ENCODE measurements at regions not wholly inside any gene's neighbourhood (a gene's known extent, or its start where the extent isn't known, plus 50 kb on each side); places are given as distances from the start of the nearest gene placed in this dataset.

GRCh38 chr10:130739016-130739756 lies 572.3 kb downstream of the TCERG1L start:
- Histone ChIP-seq H3K4me3 (ENCODE audit: control insufficient read depth in 1 of 7, extremely low read depth in 1 of 7, insufficient read depth in 4 of 7, low read depth in 2 of 7, low read length in 6 of 7) (no peak overlapping the region), H3K36me3 (ENCODE audit: control insufficient read depth in 4 of 4, insufficient read depth in 4 of 4, low read length in 3 of 4) (no peaks in the 10 kb centered on the region), H3K27ac (ENCODE audit: insufficient read depth in 1 of 2, low read depth in 1 of 2, low read length in 2 of 2, poor library complexity in 1 of 2, severe bottlenecking in 2 of 2) (no peak overlapping the region), H3K4me1 (ENCODE audit: control extremely low read depth in 1 of 4, control insufficient read depth in 4 of 4, insufficient read depth in 4 of 4, low read length in 3 of 4) (no peaks in the 10 kb centered on the region), H3K27me3 (replicated peaks in 2 of 5; ENCODE audit: control insufficient read depth in 4 of 5, insufficient read depth in 5 of 5, low read length in 4 of 5) (peaks cover 0 to 8% (median 0%) of the 10 kb centered on the region in 5 experiments), H3K9me3 (ENCODE audit: control extremely low read depth in 1 of 5, control insufficient read depth in 4 of 5, insufficient read depth in 2 of 5, low read depth in 1 of 5, low read length in 4 of 5) (no peaks in the 10 kb centered on the region)
- no peak for DNase-seq
- ChIA-PET CTCF (no interaction called here), POLR2A (no interaction called here)
- WGBS (ENCODE audit: insufficient coverage): 96% methylated on average over 5 of the region's 6 CpGs

GRCh38 chr10:130739757-130740145 lies 571.8 kb downstream of the TCERG1L start:
- H3K36me3 ChIP-seq (ENCODE audit: control insufficient read depth in 4 of 4, insufficient read depth in 4 of 4, low read length in 3 of 4): no peaks in the 10 kb centered on the region
- H3K27me3 ChIP-seq (replicated peaks in 2 of 5; ENCODE audit: control insufficient read depth in 4 of 5, insufficient read depth in 5 of 5, low read length in 4 of 5): peaks cover 0 to 8% (median 0%) of the 10 kb centered on the region in 5 experiments
- no peak overlapping the region for H3K27ac ChIP-seq (ENCODE audit: insufficient read depth in 1 of 2, low read depth in 1 of 2, low read length in 2 of 2, poor library complexity in 1 of 2, severe bottlenecking in 2 of 2)
- H3K4me1 ChIP-seq (ENCODE audit: control extremely low read depth in 1 of 4, control insufficient read depth in 4 of 4, insufficient read depth in 4 of 4, low read length in 3 of 4): no peaks in the 10 kb centered on the region
- ChIA-PET CTCF (no interaction called here), POLR2A (no interaction called here)
- H3K9me3 ChIP-seq (ENCODE audit: control extremely low read depth in 1 of 5, control insufficient read depth in 4 of 5, insufficient read depth in 2 of 5, low read depth in 1 of 5, low read length in 4 of 5): no peaks in the 10 kb centered on the region
- no peak for DNase-seq
- no peak overlapping the region for H3K4me3 ChIP-seq (ENCODE audit: control insufficient read depth in 1 of 7, extremely low read depth in 1 of 7, insufficient read depth in 4 of 7, low read depth in 2 of 7, low read length in 6 of 7)
- WGBS (ENCODE audit: insufficient coverage): 85% methylated on average over 9 of the region's 9 CpGs

GRCh38 chr10:130740166-130740565 lies 571.4 kb downstream of the TCERG1L start:
- POLR2A ChIA-PET: no interaction called here
- WGBS (ENCODE audit: insufficient coverage): 89% methylated on average over 11 of the region's 11 CpGs
- no peak for DNase-seq
- no peaks in the 10 kb centered on the region for H3K4me1 ChIP-seq (ENCODE audit: control extremely low read depth in 1 of 4, control insufficient read depth in 4 of 4, insufficient read depth in 4 of 4, low read length in 3 of 4)
- no peaks in the 10 kb centered on the region for H3K36me3 ChIP-seq (ENCODE audit: control insufficient read depth in 4 of 4, insufficient read depth in 4 of 4, low read length in 3 of 4)
- H3K4me3 ChIP-seq (ENCODE audit: control insufficient read depth in 1 of 7, extremely low read depth in 1 of 7, insufficient read depth in 4 of 7, low read depth in 2 of 7, low read length in 6 of 7): no peak overlapping the region
- peaks cover 0 to 8% (median 0%) of the 10 kb centered on the region in 5 experiments for H3K27me3 ChIP-seq (replicated peaks in 2 of 5; ENCODE audit: control insufficient read depth in 4 of 5, insufficient read depth in 5 of 5, low read length in 4 of 5)
- CTCF ChIA-PET: no interaction called here
- H3K9me3 ChIP-seq (ENCODE audit: control extremely low read depth in 1 of 5, control insufficient read depth in 4 of 5, insufficient read depth in 2 of 5, low read depth in 1 of 5, low read length in 4 of 5): no peaks in the 10 kb centered on the region
- no peak overlapping the region for H3K27ac ChIP-seq (ENCODE audit: insufficient read depth in 1 of 2, low read depth in 1 of 2, low read length in 2 of 2, poor library complexity in 1 of 2, severe bottlenecking in 2 of 2)

GRCh38 chr10:130740915-130741750 lies 570.4 kb downstream of the TCERG1L start:
- ChIA-PET CTCF (no interaction called here), POLR2A (no interaction called here)
- DNase-seq: no peak
- no peak overlapping the region for H3K4me3 ChIP-seq (ENCODE audit: control insufficient read depth in 1 of 7, extremely low read depth in 1 of 7, insufficient read depth in 4 of 7, low read depth in 2 of 7, low read length in 6 of 7)
- no peaks in the 10 kb centered on the region for H3K36me3 ChIP-seq (ENCODE audit: control insufficient read depth in 4 of 4, insufficient read depth in 4 of 4, low read length in 3 of 4)
- no peaks in the 10 kb centered on the region for H3K4me1 ChIP-seq (ENCODE audit: control extremely low read depth in 1 of 4, control insufficient read depth in 4 of 4, insufficient read depth in 4 of 4, low read length in 3 of 4)
- no peaks in the 10 kb centered on the region for H3K9me3 ChIP-seq (ENCODE audit: control extremely low read depth in 1 of 5, control insufficient read depth in 4 of 5, insufficient read depth in 2 of 5, low read depth in 1 of 5, low read length in 4 of 5)
- no peak overlapping the region for H3K27ac ChIP-seq (ENCODE audit: insufficient read depth in 1 of 2, low read depth in 1 of 2, low read length in 2 of 2, poor library complexity in 1 of 2, severe bottlenecking in 2 of 2)
- WGBS (ENCODE audit: insufficient coverage): 86% methylated on average over 15 of the region's 20 CpGs
- H3K27me3 ChIP-seq (replicated peaks in 2 of 5; ENCODE audit: control insufficient read depth in 4 of 5, insufficient read depth in 5 of 5, low read length in 4 of 5): peaks cover 0 to 8% (median 0%) of the 10 kb centered on the region in 5 experiments

- ChIA-PET POLR2A (no interaction called here), CTCF (no interaction called here)
- WGBS (ENCODE audit: insufficient coverage): 92% methylated on average over 23 of the region's 23 CpGs
- H3K4me1 ChIP-seq (ENCODE audit: control extremely low read depth in 1 of 4, control insufficient read depth in 4 of 4, insufficient read depth in 4 of 4, low read length in 3 of 4): no peaks in the 10 kb centered on the region
- H3K27me3 ChIP-seq (replicated peaks in 2 of 5; ENCODE audit: control insufficient read depth in 4 of 5, insufficient read depth in 5 of 5, low read length in 4 of 5): peaks cover 0 to 11% (median 0%) of the 10 kb centered on the region in 5 experiments
- H3K4me3 ChIP-seq (ENCODE audit: control insufficient read depth in 1 of 7, extremely low read depth in 1 of 7, insufficient read depth in 4 of 7, low read depth in 2 of 7, low read length in 6 of 7): no peak overlapping the region
- no peak for DNase-seq
- no peaks in the 10 kb centered on the region for H3K9me3 ChIP-seq (ENCODE audit: control extremely low read depth in 1 of 5, control insufficient read depth in 4 of 5, insufficient read depth in 2 of 5, low read depth in 1 of 5, low read length in 4 of 5)
- no peak overlapping the region for H3K27ac ChIP-seq (ENCODE audit: insufficient read depth in 1 of 2, low read depth in 1 of 2, low read length in 2 of 2, poor library complexity in 1 of 2, severe bottlenecking in 2 of 2)
- no peaks in the 10 kb centered on the region for H3K36me3 ChIP-seq (ENCODE audit: control insufficient read depth in 4 of 4, insufficient read depth in 4 of 4, low read length in 3 of 4)
These were observed 569.3 kb downstream of the TCERG1L start for GRCh38 chr10:130741901-130742855.

GRCh38 chr10:130742941-130743675 lies 568.4 kb downstream of the TCERG1L start:
- no peaks in the 10 kb centered on the region for H3K9me3 ChIP-seq (ENCODE audit: control extremely low read depth in 1 of 5, control insufficient read depth in 4 of 5, insufficient read depth in 2 of 5, low read depth in 1 of 5, low read length in 4 of 5)
- ChIA-PET CTCF (no interaction called here), POLR2A (no interaction called here)
- no peak for DNase-seq
- H3K4me1 ChIP-seq (ENCODE audit: control extremely low read depth in 1 of 4, control insufficient read depth in 4 of 4, insufficient read depth in 4 of 4, low read length in 3 of 4): no peaks in the 10 kb centered on the region
- no peak overlapping the region for H3K4me3 ChIP-seq (ENCODE audit: control insufficient read depth in 1 of 7, extremely low read depth in 1 of 7, insufficient read depth in 4 of 7, low read depth in 2 of 7, low read length in 6 of 7)
- no peak overlapping the region for H3K27ac ChIP-seq (ENCODE audit: insufficient read depth in 1 of 2, low read depth in 1 of 2, low read length in 2 of 2, poor library complexity in 1 of 2, severe bottlenecking in 2 of 2)
- peaks cover 0 to 12% (median 0%) of the 10 kb centered on the region in 5 experiments for H3K27me3 ChIP-seq (replicated peaks in 2 of 5; ENCODE audit: control insufficient read depth in 4 of 5, insufficient read depth in 5 of 5, low read length in 4 of 5)
- no peaks in the 10 kb centered on the region for H3K36me3 ChIP-seq (ENCODE audit: control insufficient read depth in 4 of 4, insufficient read depth in 4 of 4, low read length in 3 of 4)
- WGBS (ENCODE audit: insufficient coverage): 89% methylated on average over 9 of the region's 16 CpGs
